ENCODE measurements at regions not wholly inside any gene's neighbourhood (a gene's known extent, or its start where the extent isn't known, plus 50 kb on each side); places are given as distances from the start of the nearest gene placed in this dataset.

- POLR2A ChIA-PET = no interaction called here
- CTCF ChIA-PET = no interaction called here
Measured at GRCh38 chr13:106095406-106095805, 440.1 kb downstream of the EFNB2 start.

GRCh38 chr13:106090001-106090400 is 445.5 kb downstream of the EFNB2 start:
- H3K4me3 ChIP-seq (ENCODE audit: low read depth, low read length) = no peak overlapping the region
- TF ChIP-seq CTCF (IDR thresholded peaks at IDR 0.05; ENCODE audit: insufficient read depth, low read depth, low read length) = no peak
- POLR2A ChIA-PET = no interaction called here
- DNase-seq (ENCODE audit: low read depth) = no peak
- no peaks in the 10 kb centered on the region for H3K36me3 ChIP-seq (ENCODE audit: control insufficient read depth, insufficient read depth, low read length)
- no peaks in the 10 kb centered on the region for H3K27me3 ChIP-seq (ENCODE audit: control insufficient read depth, insufficient read depth, low read length)
- CTCF ChIA-PET = interaction anchor here (1.4 kb wide), 1 partner anchor 15 kb away, joined by 3 read pairs; no protein-coding TSS in a partner anchor

More at GRCh38 chr13:106095406-106095805, 440.1 kb downstream of the EFNB2 start:
- TF ChIP-seq CTCF (IDR thresholded peaks at IDR 0.05; ENCODE audit: insufficient read depth, low read depth, low read length) = no peak
- Histone ChIP-seq H3K36me3 (ENCODE audit: control insufficient read depth, insufficient read depth, low read length) (no peaks in the 10 kb centered on the region), H3K4me3 (ENCODE audit: low read depth, low read length) (no peak overlapping the region), H3K27me3 (ENCODE audit: control insufficient read depth, insufficient read depth, low read length) (no peaks in the 10 kb centered on the region)
- no peak for DNase-seq (ENCODE audit: low read depth)

- no peaks in the 10 kb centered on the region for H3K36me3 ChIP-seq (ENCODE audit: control insufficient read depth, insufficient read depth, low read length)
- no peak for DNase-seq (ENCODE audit: low read depth)
- POLR2A ChIA-PET = no interaction called here
- no peak overlapping the region for H3K4me3 ChIP-seq (ENCODE audit: low read depth, low read length)
- CTCF ChIA-PET = interaction anchor here (1.4 kb wide), 1 partner anchor 15 kb away, joined by 3 read pairs; no protein-coding TSS in a partner anchor
- TF ChIP-seq CTCF (IDR thresholded peaks at IDR 0.05; ENCODE audit: insufficient read depth, low read depth, low read length) = no peak
- no peaks in the 10 kb centered on the region for H3K27me3 ChIP-seq (ENCODE audit: control insufficient read depth, insufficient read depth, low read length)
Measured at GRCh38 chr13:106089261-106089980, 446.0 kb downstream of the EFNB2 start.

GRCh38 chr13:106088085-106088484 is 447.4 kb downstream of the EFNB2 start:
- POLR2A ChIA-PET = no interaction called here
- CTCF ChIA-PET = interaction anchor here (0.8 kb wide), 1 partner anchor 432 kb away, joined by 3 read pairs; no protein-coding TSS in a partner anchor
- no peak for DNase-seq (ENCODE audit: low read depth)
- Histone ChIP-seq H3K27me3 (ENCODE audit: control insufficient read depth, insufficient read depth, low read length) (no peaks in the 10 kb centered on the region), H3K36me3 (ENCODE audit: control insufficient read depth, insufficient read depth, low read length) (no peaks in the 10 kb centered on the region), H3K4me3 (ENCODE audit: low read depth, low read length) (no peak overlapping the region)
- no peak for TF ChIP-seq CTCF (IDR thresholded peaks at IDR 0.05; ENCODE audit: insufficient read depth, low read depth, low read length)

GRCh38 chr13:106087201-106087600 is 448.3 kb downstream of the EFNB2 start:
- POLR2A ChIA-PET = no interaction called here
- Histone ChIP-seq H3K4me3 (ENCODE audit: low read depth, low read length) (no peak overlapping the region), H3K27me3 (ENCODE audit: control insufficient read depth, insufficient read depth, low read length) (no peaks in the 10 kb centered on the region), H3K36me3 (ENCODE audit: control insufficient read depth, insufficient read depth, low read length) (no peaks in the 10 kb centered on the region)
- CTCF ChIA-PET = no interaction called here
- no peak for DNase-seq (ENCODE audit: low read depth)
- no peak for TF ChIP-seq CTCF (IDR thresholded peaks at IDR 0.05; ENCODE audit: insufficient read depth, low read depth, low read length)

Data from BJ (cell line).